ENCODE measurements at regions not wholly inside any gene's neighbourhood (a gene's known extent, or its start where the extent isn't known, plus 50 kb on each side); places are given as distances from the start of the nearest gene placed in this dataset.

GRCh38 chr4:81921751-81922159 lies 450.0 kb upstream of the RASGEF1B start:
- no peak for DNase-seq

DNA sequence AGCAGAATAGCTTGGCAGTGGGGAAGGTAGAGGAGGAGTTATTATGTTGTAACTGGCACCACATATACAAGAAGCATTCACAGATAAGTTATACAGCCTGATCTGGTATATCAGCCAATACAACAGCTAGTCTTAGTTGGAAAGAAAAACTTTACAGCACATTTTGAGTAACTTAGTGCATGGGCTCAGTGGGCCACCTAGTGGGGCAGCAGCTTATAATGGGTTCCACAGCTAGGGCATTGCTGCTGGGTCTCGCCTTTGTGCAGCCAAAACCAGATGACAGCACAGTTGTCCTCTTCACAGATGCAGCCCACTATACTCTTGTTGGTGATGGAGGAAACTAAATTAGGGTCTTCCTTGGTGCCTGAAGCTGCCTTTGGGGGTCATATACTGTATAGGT lies 448.1 kb upstream of the RASGEF1B start:
- no peak for DNase-seq

- no peak for DNase-seq
Measured at GRCh38 chr4:81919223-81919622, 447.5 kb upstream of the RASGEF1B start.

GRCh38 chr4:81915430-81915829 lies 443.7 kb upstream of the RASGEF1B start:
- no peak for DNase-seq

- DNase-seq: no peak
Measured at GRCh38 chr4:81914623-81915022, 442.9 kb upstream of the RASGEF1B start.

DNA sequence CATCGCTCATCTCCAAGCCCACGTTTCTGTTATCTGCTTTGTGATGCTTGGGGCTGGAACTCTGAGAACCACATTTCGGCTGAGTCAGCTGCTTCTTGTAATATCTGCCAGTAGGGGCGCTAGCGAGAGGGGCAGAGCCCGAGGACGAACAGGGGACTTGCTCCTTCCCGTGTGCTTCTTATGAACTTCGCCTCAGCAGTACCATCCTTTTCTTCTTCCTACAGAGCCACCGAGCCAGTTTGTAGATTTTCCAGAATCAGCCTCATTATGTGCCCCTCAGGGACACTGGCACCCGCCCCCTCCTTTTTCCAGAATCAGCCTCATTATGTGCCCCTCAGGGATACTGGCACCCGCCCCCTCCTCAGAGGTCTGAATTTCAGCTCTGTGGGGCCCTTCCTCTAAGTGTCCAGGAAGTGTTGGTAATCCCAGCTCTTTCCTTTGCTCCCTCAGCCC lies 441.7 kb upstream of the RASGEF1B start:
- DNase-seq: no peak

DNA sequence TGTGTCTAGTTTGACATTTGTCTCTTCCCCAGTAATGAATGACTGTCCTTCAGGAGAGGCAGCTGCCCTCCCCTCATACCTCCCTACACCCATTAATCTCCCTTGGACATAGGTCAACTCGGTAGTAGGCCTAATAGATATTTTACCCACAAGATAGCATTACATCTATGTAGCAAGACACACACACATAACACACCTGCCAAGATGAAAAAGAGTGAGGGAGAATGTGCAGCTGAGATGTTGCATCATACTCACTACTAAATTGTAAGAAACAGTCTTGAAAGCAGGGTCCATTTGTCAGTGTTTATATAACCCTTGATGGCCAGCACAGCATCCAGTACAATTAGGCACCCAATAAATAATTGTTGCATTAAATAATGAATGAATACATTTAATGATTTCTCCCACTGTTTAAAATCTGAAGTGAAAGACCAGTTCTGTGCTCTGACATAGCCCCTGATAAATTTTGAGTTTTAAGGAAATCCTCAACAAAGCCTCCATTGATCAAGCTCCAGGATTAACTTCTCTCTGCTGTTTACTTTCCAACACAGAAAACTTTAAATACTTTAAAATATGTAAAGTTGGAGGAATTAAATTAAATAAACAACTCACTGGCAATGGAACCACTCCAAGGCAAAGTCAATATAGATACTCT lies 440.8 kb upstream of the RASGEF1B start:
- DNase-seq: no peak

DNA sequence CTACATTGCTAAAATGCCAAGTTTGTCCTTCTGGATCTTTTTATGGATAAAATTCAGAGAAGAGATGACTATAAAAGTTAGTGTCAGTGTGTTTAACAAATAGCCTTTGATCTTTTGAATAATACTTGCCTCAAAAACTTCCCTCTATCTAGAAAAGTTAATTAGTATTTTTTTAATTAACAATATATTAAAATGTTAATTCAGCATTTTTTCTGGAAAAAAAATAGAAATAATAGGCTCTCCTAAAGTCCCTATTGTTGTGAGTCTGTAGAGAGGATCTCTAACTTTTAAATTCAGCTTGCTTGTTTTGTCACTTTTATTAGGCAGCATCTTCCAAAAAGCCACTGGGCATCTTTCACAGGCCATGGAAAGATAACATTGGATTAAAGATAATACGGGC lies 435.2 kb upstream of the RASGEF1B start:
- DNase-seq: no peak

GRCh38 chr4:81905971-81906370 lies 434.3 kb upstream of the RASGEF1B start:
- DNase-seq: no peak

- no peak for DNase-seq
Measured at GRCh38 chr4:81904121-81904520, 432.4 kb upstream of the RASGEF1B start.

- no peak for DNase-seq
Measured at GRCh38 chr4:81903212-81903611, 431.5 kb upstream of the RASGEF1B start.

DNA sequence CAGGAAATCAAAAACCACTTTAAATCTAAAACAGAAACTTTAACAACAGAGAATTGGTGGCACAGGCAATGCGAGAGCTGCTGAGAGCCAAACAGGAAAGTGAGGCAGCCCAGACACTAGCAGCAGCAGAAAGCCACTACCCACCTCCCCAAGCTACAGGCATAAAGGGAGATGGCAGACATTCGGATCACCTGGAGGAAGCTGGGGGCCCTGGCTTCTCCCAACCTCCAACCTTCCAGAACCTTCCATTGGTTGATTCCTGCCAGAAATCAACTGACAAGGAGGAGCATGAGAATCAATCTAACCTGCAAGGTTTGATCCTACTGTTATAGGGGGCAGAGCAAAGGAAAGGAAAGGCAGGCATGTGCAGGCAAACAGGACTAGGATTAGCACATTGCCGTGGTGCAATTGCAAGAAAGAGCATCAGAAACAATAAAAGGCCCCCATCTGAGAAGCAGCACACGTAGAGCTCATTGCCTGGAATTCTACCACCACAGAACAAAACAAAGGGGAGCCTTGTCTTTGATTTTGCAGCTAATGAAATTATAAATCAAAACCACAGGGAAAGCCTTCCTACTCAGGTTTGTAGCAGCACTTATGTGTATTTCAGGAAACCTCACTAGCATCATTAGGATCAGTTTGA lies 427.3 kb upstream of the RASGEF1B start:
- no peak for DNase-seq

- no peak for DNase-seq
Measured at GRCh38 chr4:81896936-81897335, 425.2 kb upstream of the RASGEF1B start.

DNA sequence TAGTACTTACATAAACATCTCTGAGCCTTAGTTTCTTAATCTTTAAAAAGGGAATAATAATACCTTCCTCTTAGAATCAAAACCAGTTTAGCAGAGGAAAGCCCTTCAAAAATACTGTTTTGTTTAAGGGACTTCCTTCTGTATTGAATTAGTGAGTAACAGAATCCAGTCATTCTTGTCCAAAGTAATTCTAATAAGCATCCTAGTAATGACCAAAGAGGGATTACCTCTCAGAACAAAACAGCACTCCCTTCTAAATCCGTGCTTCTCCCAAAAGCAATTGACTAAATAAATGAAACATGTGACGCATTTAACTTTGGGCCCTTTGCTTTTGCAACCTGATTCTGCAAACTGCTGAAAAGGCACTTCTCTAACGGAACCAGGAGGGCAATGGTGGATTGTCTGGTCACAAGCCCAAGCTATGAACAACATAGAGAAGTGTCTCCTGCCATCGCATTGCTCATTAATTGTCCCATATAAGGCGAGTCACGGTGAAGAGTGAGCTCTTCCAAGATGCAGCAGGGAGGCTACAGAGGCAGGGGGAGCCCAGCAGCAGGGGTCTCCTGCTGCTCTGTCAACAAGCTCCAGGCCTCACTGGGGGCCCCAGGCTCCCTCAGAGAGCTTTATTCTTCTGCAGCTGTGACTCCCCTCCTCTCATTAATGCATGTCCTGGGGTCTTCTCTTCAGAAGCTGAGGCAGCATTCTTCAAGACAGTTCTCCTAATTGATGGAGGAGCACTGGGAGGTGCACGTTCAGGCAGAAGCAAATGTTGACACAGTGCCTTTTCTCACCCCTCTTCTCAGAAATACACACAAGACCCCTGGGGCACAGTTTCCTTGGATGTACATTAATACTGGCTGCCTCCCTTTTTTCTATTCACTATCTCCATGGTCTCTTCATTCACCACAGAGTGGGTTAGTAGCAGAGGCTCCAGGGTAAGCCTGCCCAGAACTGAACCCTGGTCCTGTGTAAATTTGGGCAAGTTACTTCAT lies 419.6 kb upstream of the RASGEF1B start:
- DNase-seq: no peak

GRCh38 chr4:81884986-81885385 lies 413.3 kb upstream of the RASGEF1B start:
- DNase-seq: no peak

DNA sequence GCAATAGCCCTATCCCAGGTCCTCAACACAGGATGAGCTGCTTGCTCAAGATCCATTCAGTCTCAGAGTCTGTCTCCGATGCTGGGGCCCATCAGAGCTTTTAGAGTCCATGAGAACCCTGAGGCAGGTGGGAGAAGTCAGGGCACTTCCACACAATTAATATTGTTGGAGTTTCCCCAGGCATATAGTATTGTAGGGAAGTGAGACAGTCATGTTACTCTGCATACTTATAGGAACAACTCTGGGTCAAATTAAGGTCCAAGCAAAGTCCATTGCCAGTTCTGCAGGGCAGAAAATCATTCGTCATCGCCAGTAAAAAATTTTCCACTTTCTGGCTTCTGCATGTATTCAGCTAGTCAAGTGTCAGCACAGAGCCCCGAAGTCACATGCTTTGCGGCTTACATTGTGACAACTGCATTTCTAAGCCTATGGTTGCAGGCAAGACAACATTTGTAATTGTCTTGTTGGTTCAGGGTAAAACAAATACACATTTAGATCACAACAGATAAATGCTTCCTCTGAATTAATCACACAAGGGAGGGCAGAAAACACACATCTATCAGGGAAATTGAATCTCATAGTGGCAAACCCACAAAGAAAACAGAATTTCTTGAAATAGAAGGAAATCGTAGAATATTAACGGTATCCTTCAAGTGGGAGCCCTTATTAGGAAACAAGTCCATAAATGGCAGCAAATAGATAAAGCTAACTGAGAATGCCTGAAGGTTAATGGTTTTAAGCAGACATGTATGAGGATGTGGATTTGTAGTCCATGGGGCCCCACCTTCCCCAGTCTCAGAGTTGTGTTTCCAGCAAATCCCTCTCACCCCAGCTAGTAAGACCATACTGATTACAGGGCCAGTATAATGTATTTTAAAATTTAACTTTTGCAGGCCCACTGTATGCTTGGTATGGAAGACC lies 412.1 kb upstream of the RASGEF1B start:
- DNase-seq: no peak

GRCh38 chr4:81883004-81883403 lies 411.3 kb upstream of the RASGEF1B start:
- no peak for DNase-seq

DNA sequence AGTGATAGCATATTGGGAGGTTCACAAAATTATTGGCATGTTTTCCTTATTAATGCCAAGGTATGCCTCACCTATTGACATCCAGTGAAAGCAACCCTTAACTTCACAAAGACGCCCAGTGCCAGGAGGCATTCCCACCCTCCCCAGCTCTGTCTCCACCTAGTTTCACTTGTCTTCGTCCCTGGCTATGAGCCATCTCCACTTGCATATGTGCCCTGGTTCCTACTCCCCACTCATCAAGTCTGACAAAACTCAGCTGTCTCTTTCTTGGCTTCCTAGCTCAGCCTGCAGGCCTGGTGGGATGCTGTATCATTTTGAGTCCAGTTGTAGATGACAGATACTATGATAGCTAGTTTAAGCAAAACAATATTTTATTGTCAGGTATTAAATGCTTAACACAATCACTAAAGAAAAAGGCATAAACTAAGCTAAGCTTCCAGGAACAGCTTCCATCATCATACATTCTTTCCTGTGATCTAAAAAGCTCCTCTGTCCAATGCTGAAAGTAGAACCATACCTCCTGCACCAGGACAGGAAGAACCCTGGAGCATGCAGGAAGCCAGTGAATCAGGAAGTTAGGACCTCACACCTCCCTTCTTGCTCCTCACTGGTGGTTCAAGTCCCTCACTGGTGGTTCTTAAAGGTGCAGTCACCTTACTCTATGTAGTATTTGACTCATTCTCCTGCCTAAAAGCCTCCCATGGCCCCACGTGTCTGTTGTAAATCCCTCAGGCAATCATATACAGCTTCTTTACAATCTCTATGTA lies 410.3 kb upstream of the RASGEF1B start:
- DNase-seq: no peak

GRCh38 chr4:81876106-81876505 lies 404.4 kb upstream of the RASGEF1B start:
- DNase-seq: no peak

DNA sequence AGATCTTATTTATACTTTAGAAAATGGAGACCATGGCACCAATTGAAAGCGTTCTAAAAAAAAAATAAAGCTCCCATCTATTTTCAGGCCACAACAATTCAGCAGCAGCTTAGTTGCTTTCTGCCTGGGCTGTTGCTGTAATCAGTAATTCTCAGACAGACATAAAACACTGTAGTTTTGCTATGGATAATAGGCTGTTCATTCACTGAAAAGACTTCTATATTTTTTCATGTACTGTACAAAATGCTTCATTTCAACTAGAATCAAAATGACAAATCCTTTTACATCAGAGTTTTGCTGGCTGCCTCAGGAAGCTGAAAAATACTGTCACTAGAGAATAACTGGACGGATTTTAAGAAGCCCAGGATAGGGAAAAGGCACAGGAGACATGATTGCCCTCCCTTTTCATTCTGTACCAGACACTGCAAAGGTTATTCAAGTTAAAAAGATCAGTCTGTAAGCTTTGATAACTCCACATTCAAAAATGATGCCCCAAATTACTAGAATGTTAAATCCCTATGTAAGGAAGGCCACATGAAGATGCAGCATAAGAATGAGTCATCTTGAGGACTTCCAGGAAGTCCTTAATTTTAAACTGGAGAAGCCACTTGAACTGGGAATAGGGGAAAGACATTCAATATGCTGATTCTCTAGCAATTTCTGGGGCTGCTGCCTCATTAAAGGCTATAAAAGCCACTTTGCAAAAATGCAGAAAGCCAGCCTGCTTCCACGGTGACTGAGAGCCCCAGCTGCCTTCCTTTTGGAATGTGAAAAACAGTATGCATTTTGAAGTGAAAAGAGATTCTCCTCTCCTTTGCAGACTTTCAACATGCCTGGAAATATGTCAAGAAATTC lies 403.2 kb upstream of the RASGEF1B start:
- no peak for DNase-seq

GRCh38 chr4:81870275-81870674 lies 398.6 kb upstream of the RASGEF1B start:
- DNase-seq: no peak
